Sciatic nerve (tissue), 2 donors: ENCODE measurements at regions not wholly inside any gene's neighbourhood (a gene's known extent, or its start where the extent isn't known, plus 50 kb on each side); places are given as distances from the start of the nearest gene placed in this dataset.

Source experiments
- ATAC-seq: fragments of 200-7000 bp; cut with Tn5 transposase; one replicate; pipeline ENCODE4 v1.9.1; 2020; ENCODE audit warnings: mild to moderate bottlenecking, moderate library complexity
- DNase-seq: peaks from one replicate; pipeline ENCODE4 v3.0.0-alpha.2; 2020; ENCODE audit warnings: low spot score
- intact Hi-C: fragments of 100-400 bp; cut with DNase I; formaldehyde crosslinking; loops from one replicate; pipeline ENCODE4 v1.14.2; 2022
- donor health status: DM: no; HTN: no; CAD: no.
- donor health status: DM: no; HTN: no; CAD: no.

GRCh38 chr16:76612497-76612896 is 335.3 kb downstream of the CNTNAP4 start:
- no peak for DNase-seq
- no peak for ATAC-seq
- intact Hi-C loops, result no loop called here

GRCh38 chr16:76614269-76614668 is 337.1 kb downstream of the CNTNAP4 start:
- intact Hi-C loops, result no loop called here
- DNase-seq (no peak), ATAC-seq (no peak)

GRCh38 chr16:76622876-76623275 is 345.7 kb downstream of the CNTNAP4 start:
- DNase-seq (no peak), ATAC-seq (no peak)
- intact Hi-C loops, result no loop called here

- DNase-seq, result no peak
- intact Hi-C loops, result no loop called here
- peak; percentile 26 for ATAC-seq
Measured at GRCh38 chr16:76634847-76635697, 357.9 kb downstream of the CNTNAP4 start.

GRCh38 chr16:76639685-76640289 is 362.6 kb downstream of the CNTNAP4 start:
- intact Hi-C loops, result no loop called here
- ATAC-seq, result no peak
- DNase-seq, result no peak

- intact Hi-C loops, result no loop called here
- ATAC-seq (no peak), DNase-seq (no peak)
Measured at GRCh38 chr16:76650582-76650981, 373.4 kb downstream of the CNTNAP4 start.

GRCh38 chr16:76653390-76654026 is 376.3 kb downstream of the CNTNAP4 start:
- no peak for DNase-seq
- peak; percentile 42 for ATAC-seq
- intact Hi-C loops, result no loop called here

- DNase-seq (no peak), ATAC-seq (no peak)
- intact Hi-C loops, result no loop called here
Measured at GRCh38 chr16:76654088-76654820, 377.1 kb downstream of the CNTNAP4 start.

- DNase-seq (no peak), ATAC-seq (no peak)
- intact Hi-C loops, result loop anchor here (5.0 kb wide), 2 partner anchors 660 to 865 kb away; no protein-coding TSS in a partner anchor
Measured at GRCh38 chr16:76656994-76657393, 379.8 kb downstream of the CNTNAP4 start.

- intact Hi-C loops, result no loop called here
- DNase-seq (no peak), ATAC-seq (no peak)
Measured at GRCh38 chr16:76661691-76662235, 384.6 kb downstream of the CNTNAP4 start.

- ATAC-seq (no peak), DNase-seq (no peak)
- intact Hi-C loops, result no loop called here
Measured at GRCh38 chr16:76665571-76666275, 388.5 kb downstream of the CNTNAP4 start.

GRCh38 chr16:76668207-76668725 is 391.1 kb downstream of the CNTNAP4 start:
- no peak for DNase-seq
- no peak for ATAC-seq
- intact Hi-C loops, result no loop called here

- intact Hi-C loops, result no loop called here
- ATAC-seq (no peak), DNase-seq (no peak)
Measured at GRCh38 chr16:76669288-76669687, 392.1 kb downstream of the CNTNAP4 start.

- DNase-seq, result no peak
- intact Hi-C loops, result no loop called here
- no peak for ATAC-seq
Measured at GRCh38 chr16:76670125-76670857, 393.1 kb downstream of the CNTNAP4 start.

- ATAC-seq (no peak), DNase-seq (no peak)
- intact Hi-C loops, result no loop called here
Measured at GRCh38 chr16:76676356-76676755, 399.2 kb downstream of the CNTNAP4 start.

- DNase-seq (no peak), ATAC-seq (no peak)
- intact Hi-C loops, result no loop called here
Measured at GRCh38 chr16:76681296-76681695, 404.1 kb downstream of the CNTNAP4 start.

- ATAC-seq (no peak), DNase-seq (no peak)
- intact Hi-C loops, result no loop called here
Measured at GRCh38 chr16:76683051-76683450, 405.9 kb downstream of the CNTNAP4 start.

- intact Hi-C loops, result no loop called here
- ATAC-seq (no peak), DNase-seq (no peak)
Measured at GRCh38 chr16:76696876-76697275, 419.7 kb downstream of the CNTNAP4 start.
